A673 (cell line): ENCODE measurements at regions not wholly inside any gene's neighbourhood (a gene's known extent, or its start where the extent isn't known, plus 50 kb on each side); places are given as distances from the start of the nearest gene placed in this dataset.

Experiments
- BruUV-seq: library from RNA; stranded (reverse); fragments of 400-500 nt; replicated peaks from 2 replicates; lab custom pipeline; 2021; lab: Mats Ljungman, UMichigan
- CTCF ChIA-PET: fragments of 300-600 bp; sonication (Branson Sonifier 250); formaldehyde crosslinking; loops from one replicate; lab custom pipeline; 2022; ENCODE audit warnings: antibody characterized with exemption; lab: Charles Lee
- POLR2A ChIA-PET: fragments of 300-600 bp; sonication (Branson Sonifier 250); formaldehyde crosslinking; loops from one replicate; lab custom pipeline; 2022; ENCODE audit warnings: antibody characterized with exemption; ENCODE audit not compliant: low non-redundant PET; lab: Charles Lee
- DNase-seq: peaks from one replicate; pipeline ENCODE4 v3.0.0-alpha.2; 2015; ENCODE audit warnings: low spot score
- H3K27ac ChIP-seq: fragments of 200-600 bp; sonication (generic); 2 replicates; pipeline ENCODE4 v1.5.1; 2016; ENCODE audit warnings: mixed run types, low read depth, mild to moderate bottlenecking, mixed read lengths, antibody characterized with exemption, low read length; ENCODE audit not compliant: poor library complexity, severe bottlenecking
- H3K27me3 ChIP-seq: fragments of 200-600 bp; sonication (generic); replicated peaks from 2 replicates; pipeline ENCODE4 v1.6.1; 2017; ENCODE audit warnings: mixed run types, low read depth, mild to moderate bottlenecking, mixed read lengths, antibody characterized with exemption, low read length; ENCODE audit not compliant: insufficient read depth, poor library complexity
- H3K36me3 ChIP-seq: fragments of 200-600 bp; sonication (generic); 2 replicates; pipeline ENCODE4 v1.6.1; 2016; ENCODE audit warnings: mixed run types, mild to moderate bottlenecking, mixed read lengths, antibody characterized with exemption, low read length; ENCODE audit not compliant: insufficient read depth, poor library complexity, severe bottlenecking
- H3K4me1 ChIP-seq: fragments of 200-600 bp; sonication (generic); 2 replicates; pipeline ENCODE4 v1.6.1; 2017; ENCODE audit warnings: mixed run types, mild to moderate bottlenecking, mixed read lengths, antibody characterized with exemption, low read length; ENCODE audit not compliant: insufficient read depth, poor library complexity, severe bottlenecking
- H3K4me3 ChIP-seq: fragments of 200-600 bp; sonication (generic); 2 replicates; pipeline ENCODE4 v1.5.1; 2016; ENCODE audit warnings: low read depth, mixed run types, mild to moderate bottlenecking, mixed read lengths, low read length; ENCODE audit not compliant: poor library complexity, severe bottlenecking
- H3K9me3 ChIP-seq: fragments of 200-600 bp; sonication (generic); 2 replicates; pipeline ENCODE4 v1.6.1; 2016; ENCODE audit warnings: mixed run types, low read depth, mild to moderate bottlenecking, mixed read lengths, antibody characterized with exemption, low read length; ENCODE audit not compliant: poor library complexity, severe bottlenecking
- EZH2 ChIP-seq: fragments of 200-600 bp; sonication (generic); IDR thresholded peaks from 2 replicates; pipeline ENCODE4 v1.6.1; 2017; ENCODE audit warnings: borderline replicate concordance, low read depth, mild to moderate bottlenecking, mixed read lengths, antibody characterized with exemption, low read length; ENCODE audit not compliant: poor library complexity, severe bottlenecking
- intact Hi-C: fragments of 100-400 bp; cut with micrococcal nuclease; formaldehyde crosslinking; loops from one replicate; pipeline ENCODE4 v1.10.0; 2022; ENCODE audit not compliant: unreplicated experiment
- TF ChIP-seq, protein P1 (sequence below): fragments of 300-800, 200-600 bp; sonication (generic); conservative IDR thresholded peaks from 2 replicates; pipeline ENCODE4 v1.5.1; 2017; ENCODE audit warnings: low read depth, mild to moderate bottlenecking, antibody characterized with exemption, low read length, moderate library complexity, mixed read lengths

DNA sequence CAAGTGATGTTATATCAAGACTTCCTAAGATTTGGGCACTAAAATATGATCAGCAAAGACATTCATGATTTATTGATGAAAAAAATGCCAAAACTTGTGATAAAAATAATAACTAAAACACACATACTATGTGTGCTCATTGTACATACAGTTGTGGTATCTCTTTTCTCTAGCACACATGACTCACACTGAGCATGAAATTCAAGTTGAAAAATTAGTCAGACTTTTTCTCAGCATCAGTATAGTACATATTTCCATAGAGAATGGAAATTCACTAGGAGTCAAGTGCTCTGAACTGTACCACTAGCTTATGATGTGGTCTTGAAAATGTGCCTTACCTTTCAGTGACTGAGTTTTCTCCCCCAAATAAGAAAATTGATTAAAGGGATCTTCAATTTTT is 471.8 kb upstream of the FLRT2 start:
- intact Hi-C loops = no loop called here
- ChIA-PET CTCF (no interaction called here), POLR2A (interaction anchor here (0.6 kb wide), 1 partner anchor 21 kb away, joined by 3 read pairs; no protein-coding TSS in a partner anchor)
- no peak for DNase-seq
- no peak overlapping the region for H3K27ac ChIP-seq
- H3K4me1 ChIP-seq = no peaks in the 10 kb centered on the region
- H3K9me3 ChIP-seq = peaks cover 4% of the 10 kb centered on the region
- no peak for TF ChIP-seq EZH2
- TF ChIP-seq, protein P1, sequence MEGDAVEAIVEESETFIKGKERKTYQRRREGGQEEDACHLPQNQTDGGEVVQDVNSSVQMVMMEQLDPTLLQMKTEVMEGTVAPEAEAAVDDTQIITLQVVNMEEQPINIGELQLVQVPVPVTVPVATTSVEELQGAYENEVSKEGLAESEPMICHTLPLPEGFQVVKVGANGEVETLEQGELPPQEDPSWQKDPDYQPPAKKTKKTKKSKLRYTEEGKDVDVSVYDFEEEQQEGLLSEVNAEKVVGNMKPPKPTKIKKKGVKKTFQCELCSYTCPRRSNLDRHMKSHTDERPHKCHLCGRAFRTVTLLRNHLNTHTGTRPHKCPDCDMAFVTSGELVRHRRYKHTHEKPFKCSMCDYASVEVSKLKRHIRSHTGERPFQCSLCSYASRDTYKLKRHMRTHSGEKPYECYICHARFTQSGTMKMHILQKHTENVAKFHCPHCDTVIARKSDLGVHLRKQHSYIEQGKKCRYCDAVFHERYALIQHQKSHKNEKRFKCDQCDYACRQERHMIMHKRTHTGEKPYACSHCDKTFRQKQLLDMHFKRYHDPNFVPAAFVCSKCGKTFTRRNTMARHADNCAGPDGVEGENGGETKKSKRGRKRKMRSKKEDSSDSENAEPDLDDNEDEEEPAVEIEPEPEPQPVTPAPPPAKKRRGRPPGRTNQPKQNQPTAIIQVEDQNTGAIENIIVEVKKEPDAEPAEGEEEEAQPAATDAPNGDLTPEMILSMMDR = no peak
- H3K36me3 ChIP-seq = no peaks in the 10 kb centered on the region
- no peaks in the 10 kb centered on the region for H3K27me3 ChIP-seq
- no peak overlapping the region for H3K4me3 ChIP-seq
- no TSS peak for BruUV-seq

DNA sequence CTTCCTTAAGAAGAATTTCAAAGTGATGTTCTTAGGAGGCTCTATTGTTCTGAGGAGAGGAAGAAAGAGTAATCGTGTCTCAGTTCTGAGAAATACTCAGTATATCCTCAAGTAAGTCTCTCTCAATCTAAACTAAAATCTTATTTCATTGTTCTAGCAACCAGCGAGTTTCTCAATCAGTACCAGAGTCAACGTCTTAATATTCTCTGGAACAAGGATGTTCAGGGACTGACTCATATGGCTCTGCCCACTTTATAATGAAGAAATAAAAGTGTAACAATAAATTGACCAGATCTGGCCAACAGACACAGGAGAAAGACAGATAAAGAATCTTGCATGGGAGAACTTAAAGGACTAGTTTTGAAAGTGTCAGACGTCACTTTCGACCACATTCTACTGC is 469.8 kb upstream of the FLRT2 start:
- POLR2A ChIA-PET = no interaction called here
- intact Hi-C loops = no loop called here
- CTCF ChIA-PET = no interaction called here

DNA sequence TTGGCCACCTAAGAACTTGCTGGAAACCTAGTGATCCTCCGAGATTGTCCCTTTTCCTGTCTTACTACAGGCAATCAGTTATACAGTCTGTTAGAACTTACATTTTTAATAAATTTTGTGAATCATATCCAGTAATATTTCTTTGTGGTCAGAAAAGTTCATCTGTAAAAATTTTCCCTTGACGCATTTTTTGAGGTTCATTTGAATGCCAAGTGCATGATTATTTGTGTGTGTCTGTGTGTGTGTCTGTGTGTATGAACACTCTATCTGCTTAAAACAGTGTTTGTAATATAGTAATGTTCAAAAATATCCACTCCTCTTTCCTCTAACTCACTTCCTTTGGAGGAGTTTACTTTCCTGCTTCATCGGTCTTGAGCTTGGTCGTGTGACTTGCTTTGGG is 468.7 kb upstream of the FLRT2 start:
- intact Hi-C loops = no loop called here
- Histone ChIP-seq H3K27ac (no peak overlapping the region), H3K4me1 (no peaks in the 10 kb centered on the region), H3K9me3 (peaks cover 5% of the 10 kb centered on the region), H3K36me3 (no peaks in the 10 kb centered on the region), H3K27me3 (no peaks in the 10 kb centered on the region), H3K4me3 (no peak overlapping the region)
- POLR2A ChIA-PET = no interaction called here
- CTCF ChIA-PET = no interaction called here
- TF ChIP-seq, protein P1 = no peak
- TF ChIP-seq EZH2 = no peak
- no peak for DNase-seq
- BruUV-seq = no TSS peak

More for the DNA sequence above, 469.8 kb upstream of the FLRT2 start:
- Histone ChIP-seq H3K4me3 (no peak overlapping the region), H3K27me3 (no peaks in the 10 kb centered on the region), H3K36me3 (no peaks in the 10 kb centered on the region), H3K9me3 (peaks cover 5% of the 10 kb centered on the region), H3K4me1 (no peaks in the 10 kb centered on the region), H3K27ac (no peak overlapping the region)
- TF ChIP-seq EZH2 = no peak
- TF ChIP-seq, protein P1 = no peak
- no peak for DNase-seq
- BruUV-seq = no TSS peak
